H9 (cell line): ENCODE measurements at regions not wholly inside any gene's neighbourhood (a gene's known extent, or its start where the extent isn't known, plus 50 kb on each side); places are given as distances from the start of the nearest gene placed in this dataset.

Experiments
- DNase-seq: peaks from one replicate; pipeline ENCODE4 v3.0.0-alpha.2; 2017
- H2AFZ ChIP-seq: one replicate; pipeline ENCODE4 v1.6.1; 2013; ENCODE audit warnings: mild to moderate bottlenecking, low read length, control low read depth, moderate library complexity
- H2AK5ac ChIP-seq: 2 replicates; pipeline ENCODE4 v1.6.1; 2013; ENCODE audit warnings: low read length, control low read depth, mixed read lengths; ENCODE audit not compliant: insufficient read length
- H2BK120ac ChIP-seq: one replicate; pipeline ENCODE4 v1.6.1; 2013; ENCODE audit warnings: low read depth, mild to moderate bottlenecking, low read length, control low read depth, inconsistent platforms; ENCODE audit not compliant: poor library complexity, severe bottlenecking
- H2BK12ac ChIP-seq: 2 replicates; pipeline ENCODE4 v1.6.1; 2013; ENCODE audit warnings: low read length, control low read depth, mixed read lengths, low read depth; ENCODE audit not compliant: insufficient read length
- H2BK15ac ChIP-seq: 2 replicates; pipeline ENCODE4 v1.6.1; 2013; ENCODE audit warnings: low read depth, low read length, control low read depth
- H2BK20ac ChIP-seq: one replicate; pipeline ENCODE4 v1.6.1; 2013; ENCODE audit warnings: low read depth, mild to moderate bottlenecking, low read length, control low read depth, inconsistent platforms; ENCODE audit not compliant: poor library complexity, severe bottlenecking
- H2BK5ac ChIP-seq: 2 replicates; pipeline ENCODE4 v1.6.1; 2013; ENCODE audit warnings: low read length, control low read depth, mixed read lengths; ENCODE audit not compliant: insufficient read length
- H3K14ac ChIP-seq: 2 replicates; pipeline ENCODE4 v1.6.1; 2013; ENCODE audit warnings: low read length, control low read depth; ENCODE audit not compliant: insufficient read depth
- H3K18ac ChIP-seq: 2 replicates; pipeline ENCODE4 v1.6.1; 2013; ENCODE audit warnings: low read depth, mild to moderate bottlenecking, mixed read lengths, low read length, control low read depth; ENCODE audit not compliant: insufficient read length
- H3K23ac ChIP-seq: 2 replicates; pipeline ENCODE4 v1.6.1; 2013; ENCODE audit warnings: low read length, control low read depth, mixed read lengths, low read depth; ENCODE audit not compliant: insufficient read length
- H3K23me2 ChIP-seq: 2 replicates; pipeline ENCODE4 v1.6.1; 2013; ENCODE audit warnings: low read depth, mild to moderate bottlenecking, mixed read lengths, low read length, control low read depth; ENCODE audit not compliant: insufficient read length, poor library complexity, severe bottlenecking
- H3K27ac ChIP-seq: 2 replicates; pipeline ENCODE4 v1.5.1; 2013; ENCODE audit warnings: low read length, control low read depth, mixed read lengths, low read depth; ENCODE audit not compliant: insufficient read length
- H3K27me3 ChIP-seq: 2 replicates; pipeline ENCODE4 v1.6.1; 2013; ENCODE audit warnings: low read length, control low read depth, inconsistent platforms; ENCODE audit not compliant: insufficient read depth
- H3K4ac ChIP-seq: 2 replicates; pipeline ENCODE4 v1.6.1; 2013; ENCODE audit warnings: low read depth, mild to moderate bottlenecking, control low read depth, inconsistent platforms, low read length, moderate library complexity
- H3K4me1 ChIP-seq: 2 replicates; pipeline ENCODE4 v1.6.1; 2013; ENCODE audit warnings: low read length, control low read depth, inconsistent platforms; ENCODE audit not compliant: insufficient read depth
- H3K4me2 ChIP-seq: 2 replicates; pipeline ENCODE4 v1.6.1; 2013; ENCODE audit warnings: low read length, control low read depth, mixed read lengths; ENCODE audit not compliant: insufficient read length, insufficient read depth
- H3K56ac ChIP-seq: 2 replicates; pipeline ENCODE4 v1.6.1; 2013; ENCODE audit warnings: low read depth, mild to moderate bottlenecking, mixed read lengths, low read length, control low read depth; ENCODE audit not compliant: insufficient read length
- H3K79me1 ChIP-seq: 2 replicates; pipeline ENCODE4 v1.6.1; 2013; ENCODE audit warnings: low read depth, mild to moderate bottlenecking, moderate library complexity, low read length, control low read depth, inconsistent platforms; ENCODE audit not compliant: insufficient read depth, poor library complexity, severe bottlenecking
- H3K79me2 ChIP-seq: 2 replicates; pipeline ENCODE4 v1.6.1; 2013; ENCODE audit warnings: low read length, control low read depth, inconsistent platforms; ENCODE audit not compliant: insufficient read depth
- H3K9ac ChIP-seq: 2 replicates; pipeline ENCODE4 v1.6.1; 2013; ENCODE audit warnings: low read length, control low read depth, mixed read lengths; ENCODE audit not compliant: insufficient read length; ENCODE audit errors: extremely low read depth
- H3K9me3 ChIP-seq: one replicate; pipeline ENCODE4 v1.6.1; 2013; ENCODE audit warnings: low read depth, low read length, inconsistent platforms; ENCODE audit not compliant: control insufficient read depth
- H3T11ph ChIP-seq: one replicate; pipeline ENCODE4 v1.6.1; 2013; ENCODE audit warnings: mild to moderate bottlenecking, low read length, control low read depth, inconsistent platforms
- H4K20me1 ChIP-seq: one replicate; pipeline ENCODE4 v1.6.1; 2013; ENCODE audit not compliant: control insufficient read depth, insufficient read length, insufficient read depth
- H4K5ac ChIP-seq: 2 replicates; pipeline ENCODE4 v1.6.1; 2013; ENCODE audit warnings: low read depth, mild to moderate bottlenecking, mixed read lengths, low read length, control low read depth; ENCODE audit not compliant: insufficient read length
- H4K8ac ChIP-seq: replicated peaks from 2 replicates; pipeline ENCODE4 v1.6.1; 2013; ENCODE audit warnings: low read length, control low read depth, mixed read lengths, low read depth; ENCODE audit not compliant: insufficient read length
- H4K91ac ChIP-seq: 2 replicates; pipeline ENCODE4 v1.6.1; 2013; ENCODE audit warnings: low read depth, mild to moderate bottlenecking, moderate library complexity, mixed read lengths, low read length, control low read depth; ENCODE audit not compliant: insufficient read length
- H3K27ac Mint-ChIP-seq, 3 experiments: 2 replicates in 2 of 3; 3 replicates in 1 of 3; pipeline ENCODE4 v1.8.0; 2020 to 2021; ENCODE audit warnings: mixed read lengths in 3 of 3, mild to moderate bottlenecking in 1 of 3, moderate library complexity in 1 of 3
- H3K27me3 Mint-ChIP-seq: 2 replicates; pipeline ENCODE4 v1.8.0; 2021; ENCODE audit warnings: low read depth, mild to moderate bottlenecking, moderate library complexity, mixed read lengths
- H3K36me3 Mint-ChIP-seq, 3 experiments: 2 replicates in 2 of 3; 3 replicates in 1 of 3; pipeline ENCODE4 v1.8.0; 2020 to 2021; ENCODE audit warnings: low read depth in 3 of 3, mixed read lengths in 3 of 3; ENCODE audit not compliant: insufficient read depth in 1 of 3
- H3K4me1 Mint-ChIP-seq, 2 experiments: 2 replicates each; pipeline ENCODE4 v1.8.0; 2020; ENCODE audit warnings: mixed read lengths in 2 of 2
- H3K4me3 Mint-ChIP-seq, 2 experiments: 2 replicates in 1 of 2; 3 replicates in 1 of 2; pipeline ENCODE4 v1.8.0; 2020 to 2021; ENCODE audit warnings: mild to moderate bottlenecking in 2 of 2, mixed read lengths in 2 of 2, moderate library complexity in 1 of 2
- H3K9me3 Mint-ChIP-seq, 2 experiments: 2 replicates in 1 of 2; 3 replicates in 1 of 2; pipeline ENCODE4 v1.8.0; 2020; ENCODE audit warnings: mild to moderate bottlenecking in 2 of 2, mixed read lengths in 2 of 2, moderate library complexity in 1 of 2
- WGBS: extraction: QIAGEN DNeasy Blood & Tissue Kit; methylation state at CpG from one replicate; pipeline ENCODE4 v1.1.7; 2013; ENCODE audit warnings: missing lambda C conversion rate, low lambda C conversion rate, mixed read lengths; ENCODE audit not compliant: insufficient read length; ENCODE audit errors: extremely low coverage; 5-methylcytosine and 5-hydroxymethylcytosine counted together
- TF ChIP-seq, protein P1 (sequence below): fragments of 200-600 bp; sonication (generic); conservative IDR thresholded peaks from 3 replicates; pipeline ENCODE4 v1.8.0; 2021; ENCODE audit warnings: antibody characterized with exemption, mild to moderate bottlenecking

DNA sequence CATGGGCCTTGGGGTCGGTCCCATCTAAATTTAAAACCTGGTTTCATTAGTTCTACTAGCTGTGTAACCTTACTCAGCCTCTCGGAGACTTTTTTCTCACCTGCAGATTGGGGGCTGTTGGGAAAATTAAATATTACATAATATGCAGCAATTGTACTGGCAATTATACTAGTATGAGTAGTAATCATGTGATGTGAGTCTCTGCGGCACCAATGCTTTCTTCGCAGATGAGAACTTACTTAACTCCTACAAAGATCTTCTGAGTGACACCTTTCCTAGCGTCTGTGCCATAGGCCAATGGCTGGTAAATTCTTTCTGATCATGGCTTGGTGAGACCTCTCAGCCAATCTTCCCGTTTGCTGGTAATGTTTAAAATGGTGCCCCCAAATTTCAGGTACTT lies 391.3 kb downstream of the NXPE2 start:
- H3K79me1 ChIP-seq = no peaks in the 10 kb centered on the region
- H3T11ph ChIP-seq = no peak overlapping the region
- H3K9me3 ChIP-seq = no peaks in the 10 kb centered on the region
- no peaks in the 10 kb centered on the region for H3K4me1 ChIP-seq
- H4K5ac ChIP-seq = no peak overlapping the region
- no peak overlapping the region for H2BK12ac ChIP-seq
- Mint-ChIP-seq H3K27me3 (peaks cover 7% of the 10 kb centered on the region), H3K36me3 (no peaks in the 10 kb centered on the region), H3K4me1 (peaks cover 4 to 7% of the 10 kb centered on the region in 2 experiments; a peak in 3 of 4 replicates), H3K27ac (no peak overlapping the region), H3K4me3 (no peak overlapping the region), H3K9me3 (no peaks in the 10 kb centered on the region)
- WGBS = no CpG with 5 or more reads among the region's 6 CpGs
- H3K14ac ChIP-seq = no peak overlapping the region
- H3K56ac ChIP-seq = no peak overlapping the region
- TF ChIP-seq, protein P1, sequence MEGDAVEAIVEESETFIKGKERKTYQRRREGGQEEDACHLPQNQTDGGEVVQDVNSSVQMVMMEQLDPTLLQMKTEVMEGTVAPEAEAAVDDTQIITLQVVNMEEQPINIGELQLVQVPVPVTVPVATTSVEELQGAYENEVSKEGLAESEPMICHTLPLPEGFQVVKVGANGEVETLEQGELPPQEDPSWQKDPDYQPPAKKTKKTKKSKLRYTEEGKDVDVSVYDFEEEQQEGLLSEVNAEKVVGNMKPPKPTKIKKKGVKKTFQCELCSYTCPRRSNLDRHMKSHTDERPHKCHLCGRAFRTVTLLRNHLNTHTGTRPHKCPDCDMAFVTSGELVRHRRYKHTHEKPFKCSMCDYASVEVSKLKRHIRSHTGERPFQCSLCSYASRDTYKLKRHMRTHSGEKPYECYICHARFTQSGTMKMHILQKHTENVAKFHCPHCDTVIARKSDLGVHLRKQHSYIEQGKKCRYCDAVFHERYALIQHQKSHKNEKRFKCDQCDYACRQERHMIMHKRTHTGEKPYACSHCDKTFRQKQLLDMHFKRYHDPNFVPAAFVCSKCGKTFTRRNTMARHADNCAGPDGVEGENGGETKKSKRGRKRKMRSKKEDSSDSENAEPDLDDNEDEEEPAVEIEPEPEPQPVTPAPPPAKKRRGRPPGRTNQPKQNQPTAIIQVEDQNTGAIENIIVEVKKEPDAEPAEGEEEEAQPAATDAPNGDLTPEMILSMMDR = no peak
- no peak for DNase-seq
- no peak overlapping the region for H3K18ac ChIP-seq
- no peak overlapping the region for H4K8ac ChIP-seq
- no peaks in the 10 kb centered on the region for H4K20me1 ChIP-seq
- no peaks in the 10 kb centered on the region for H3K79me2 ChIP-seq
- no peak overlapping the region for H2AK5ac ChIP-seq
- no peak overlapping the region for H3K4ac ChIP-seq
- no peaks in the 10 kb centered on the region for H3K23me2 ChIP-seq
- no peak overlapping the region for H2BK120ac ChIP-seq
- no peak overlapping the region for H3K9ac ChIP-seq
- H3K27ac ChIP-seq = no peak overlapping the region
- H3K4me2 ChIP-seq = no peak overlapping the region
- H2AFZ ChIP-seq = no peak overlapping the region
- H2BK5ac ChIP-seq = no peak overlapping the region
- H3K23ac ChIP-seq = no peak overlapping the region
- no peak overlapping the region for H2BK20ac ChIP-seq
- H2BK15ac ChIP-seq = no peak overlapping the region
- no peaks in the 10 kb centered on the region for H3K27me3 ChIP-seq
- no peak overlapping the region for H4K91ac ChIP-seq
